H1 (cell line): ENCODE measurements at regions not wholly inside any gene's neighbourhood (a gene's known extent, or its start where the extent isn't known, plus 50 kb on each side); places are given as distances from the start of the nearest gene placed in this dataset.

ENCODE experiments used
- CTCF ChIA-PET: fragments of 300-600 bp; sonication (Branson Sonifier 250); formaldehyde crosslinking; loops from one replicate; lab custom pipeline; 2021; ENCODE audit not compliant: partially characterized antibody; lab: Charles Lee
- POLR2A ChIA-PET: fragments of 300-600 bp; sonication (Branson Sonifier 250); formaldehyde crosslinking; loops from one replicate; lab custom pipeline; 2021; ENCODE audit warnings: inconsistent platforms; ENCODE audit not compliant: partially characterized antibody; lab: Charles Lee
- DNase-seq, 2 experiments: peaks; one replicate each; pipeline versions ENCODE4 v3.0.0 to v3.0.0-alpha.2; 2010 to 2022; ENCODE audit warnings: low spot score in 2 of 2, low read depth in 1 of 2, mixed read lengths in 1 of 2
- FAIRE-seq: peaks from 2 replicates; lab custom pipeline; 2011; peaks lifted over from hg19 to GRCh38; lab: Jason Lieb, UNC
- H2AFZ ChIP-seq: 2 replicates; pipeline ENCODE4 v1.8.1; 2012; ENCODE audit warnings: low read length, inconsistent platforms
- H2AK5ac ChIP-seq: 2 replicates; pipeline ENCODE4 v1.6.1; 2013; ENCODE audit warnings: low read depth, low read length
- H2BK120ac ChIP-seq: replicated peaks from 2 replicates; pipeline ENCODE3; 2013; ENCODE audit warnings: low read depth, low read length, inconsistent platforms
- H2BK12ac ChIP-seq: 2 replicates; pipeline ENCODE4 v1.6.1; 2013; ENCODE audit warnings: low read depth, low read length
- H2BK15ac ChIP-seq: 2 replicates; pipeline ENCODE4 v1.6.1; 2013; ENCODE audit warnings: low read length
- H2BK20ac ChIP-seq: 2 replicates; pipeline ENCODE4 v1.6.1; 2013; ENCODE audit warnings: low read length
- H2BK5ac ChIP-seq: 2 replicates; pipeline ENCODE4 v1.6.1; 2013; ENCODE audit warnings: low read depth, low read length
- H3K14ac ChIP-seq: 2 replicates; pipeline ENCODE4 v1.6.1; 2013; ENCODE audit warnings: inconsistent platforms; ENCODE audit not compliant: insufficient read length
- H3K18ac ChIP-seq: 2 replicates; pipeline ENCODE4 v1.6.1; 2013; ENCODE audit warnings: low read length; ENCODE audit errors: extremely low read depth
- H3K23ac ChIP-seq: 2 replicates; pipeline ENCODE4 v1.6.1; 2013; ENCODE audit warnings: inconsistent platforms; ENCODE audit not compliant: insufficient read length
- H3K23me2 ChIP-seq: 2 replicates; pipeline ENCODE4 v1.6.1; 2013; ENCODE audit warnings: low read depth, low read length
- H3K27ac ChIP-seq: 2 replicates; pipeline ENCODE4 v1.6.1; 2011; ENCODE audit warnings: low read depth, low read length, inconsistent platforms
- H3K27me3 ChIP-seq, 4 experiments: replicated peaks in 1 of 4; 1 replicate in 1 of 4; 2 replicates in 3 of 4; pipeline versions ENCODE4 v1.6.1 to v1.8.1; 2011 to 2013; ENCODE audit warnings: low read length in 3 of 4, mild to moderate bottlenecking in 3 of 4, inconsistent platforms in 2 of 4, mixed read lengths in 2 of 4, moderate library complexity in 1 of 4; ENCODE audit not compliant: control insufficient read depth in 3 of 4, insufficient read depth in 3 of 4; ENCODE audit errors: extremely low read depth in 1 of 4
- H3K36me3 ChIP-seq, 4 experiments: 2 replicates each; pipeline versions ENCODE4 v1.6.1 to v1.8.1; 2011 to 2013; ENCODE audit warnings: mild to moderate bottlenecking in 4 of 4, low read length in 3 of 4, moderate library complexity in 2 of 4, control low read depth in 1 of 4, inconsistent platforms in 1 of 4; ENCODE audit not compliant: insufficient read depth in 4 of 4, control insufficient read depth in 2 of 4
- H3K4ac ChIP-seq: replicated peaks from 2 replicates; pipeline ENCODE3; 2013; ENCODE audit warnings: low read length, low read depth, mixed read lengths, inconsistent platforms; ENCODE audit not compliant: insufficient read length
- H3K4me1 ChIP-seq, 4 experiments: replicated peaks in 1 of 4; 1 replicate in 1 of 4; 2 replicates in 3 of 4; pipeline versions ENCODE4 v1.6.1 to v1.8.1; 2011 to 2013; ENCODE audit warnings: low read length in 3 of 4, inconsistent platforms in 2 of 4, mixed read lengths in 1 of 4; ENCODE audit not compliant: insufficient read depth in 4 of 4, control insufficient read depth in 3 of 4
- H3K4me2 ChIP-seq, 2 experiments: 2 replicates each; pipeline versions ENCODE4 v1.6.1 to v1.8.1; 2011 to 2013; ENCODE audit warnings: low read depth in 2 of 2, low read length in 2 of 2, control low read depth in 1 of 2, inconsistent platforms in 1 of 2, mild to moderate bottlenecking in 1 of 2; ENCODE audit not compliant: insufficient read depth in 1 of 2
- H3K4me3 ChIP-seq, 4 experiments: fragments of 200-600, 300-600 bp in 1 of 4; sonication (generic), shearing (Covaris generic), sonication (Bioruptor Twin) in 1 of 4; 2 replicates each; pipeline versions ENCODE4 v1.5.1 to v1.8.1; 2011 to 2016; ENCODE audit warnings: low read length in 4 of 4, low read depth in 3 of 4, control low read depth in 2 of 4, inconsistent platforms in 2 of 4, mild to moderate bottlenecking in 2 of 4, mixed read lengths in 1 of 4, moderate library complexity in 1 of 4; ENCODE audit not compliant: insufficient read depth in 2 of 4; ENCODE audit errors: extremely low read depth in 1 of 4
- H3K56ac ChIP-seq: replicated peaks from 2 replicates; pipeline ENCODE3; 2013; ENCODE audit warnings: low read depth, mild to moderate bottlenecking, mixed read lengths, low read length, inconsistent platforms; ENCODE audit not compliant: insufficient read length
- H3K79me1 ChIP-seq: 2 replicates; pipeline ENCODE4 v1.6.1; 2013; ENCODE audit warnings: low read depth, low read length, control low read depth
- H3K79me2 ChIP-seq, 2 experiments: 2 replicates each; pipeline versions ENCODE4 v1.6.1 to v1.8.1; 2012 to 2013; ENCODE audit warnings: low read length in 2 of 2, mild to moderate bottlenecking in 2 of 2, inconsistent platforms in 1 of 2; ENCODE audit not compliant: insufficient read depth in 2 of 2, control insufficient read depth in 1 of 2
- H3K9ac ChIP-seq, 4 experiments: replicated peaks in 1 of 4; 1 replicate in 1 of 4; 2 replicates in 3 of 4; pipeline versions ENCODE4 v1.6.1 to v1.8.1; 2011 to 2013; ENCODE audit warnings: low read depth in 3 of 4, low read length in 3 of 4, control low read depth in 2 of 4, mild to moderate bottlenecking in 2 of 4, moderate library complexity in 2 of 4, inconsistent platforms in 1 of 4; ENCODE audit errors: extremely low read depth in 1 of 4
- H3K9me3 ChIP-seq, 2 experiments: 2 replicates each; pipeline versions ENCODE4 v1.6.1 to v1.8.1; 2012 to 2013; ENCODE audit warnings: mild to moderate bottlenecking in 2 of 2, moderate library complexity in 2 of 2, control low read depth in 1 of 2, inconsistent platforms in 1 of 2, low read depth in 1 of 2, low read length in 1 of 2, mixed read lengths in 1 of 2; ENCODE audit not compliant: insufficient read depth in 2 of 2
- H4K20me1 ChIP-seq, 2 experiments: replicated peaks in 1 of 2; 2 replicates each; pipeline versions ENCODE3 to v1.8.1; 2011 to 2013; ENCODE audit warnings: inconsistent platforms in 2 of 2, low read length in 2 of 2, mild to moderate bottlenecking in 1 of 2; ENCODE audit not compliant: insufficient read depth in 2 of 2, control insufficient read depth in 1 of 2
- H4K5ac ChIP-seq: 2 replicates; pipeline ENCODE4 v1.6.1; 2013; ENCODE audit warnings: low read length, low read depth, mixed read lengths, inconsistent platforms; ENCODE audit not compliant: insufficient read length
- H4K8ac ChIP-seq: 2 replicates; pipeline ENCODE4 v1.8.0; 2013; ENCODE audit warnings: mild to moderate bottlenecking, moderate library complexity, low read length, inconsistent platforms; ENCODE audit not compliant: insufficient read depth; ENCODE audit errors: extremely low read depth
- H4K91ac ChIP-seq: replicated peaks from 2 replicates; pipeline ENCODE3; 2013; ENCODE audit warnings: low read length, mixed read lengths, inconsistent platforms; ENCODE audit not compliant: insufficient read length
- BACH1 ChIP-seq: IDR thresholded peaks from 2 replicates; pipeline ENCODE4 v1.6.1; 2012; ENCODE audit warnings: low read length, improper control_type of control experiment
- CTBP2 ChIP-seq: IDR thresholded peaks from 2 replicates; pipeline ENCODE4 v1.7.0; 2011; ENCODE audit warnings: borderline replicate concordance, mild to moderate bottlenecking, moderate library complexity, mixed read lengths, low read length; ENCODE audit not compliant: insufficient read depth, insufficient read length
- HDAC6 ChIP-seq: IDR thresholded peaks from one replicate; pipeline ENCODE4 v1.7.1; 2012; ENCODE audit warnings: low read depth, mild to moderate bottlenecking, inconsistent platforms, low read length, moderate library complexity
- KDM1A ChIP-seq: fragments of 200-600, 300-600 bp; sonication (generic); IDR thresholded peaks from 2 replicates; pipeline ENCODE4 v1.7.1; 2016; ENCODE audit warnings: mild to moderate bottlenecking, low read length, borderline replicate concordance
- KDM5A ChIP-seq: fragments of 200-600 bp; IDR thresholded peaks from 2 replicates; pipeline ENCODE4 v1.7.1; 2012; ENCODE audit warnings: mild to moderate bottlenecking, low read length, inconsistent platforms, mixed read lengths
- PHF8 ChIP-seq: fragments of 200-600 bp; sonication (generic); conservative IDR thresholded peaks from 2 replicates; pipeline ENCODE4 v1.7.1; 2012; ENCODE audit warnings: low read depth, mild to moderate bottlenecking, inconsistent platforms, low read length, moderate library complexity
- POLR2A ChIP-seq, 2 experiments: IDR thresholded peaks; 1 replicate in 1 of 2; 2 replicates in 1 of 2; pipeline ENCODE4 v1.6.1; 2011; ENCODE audit warnings: low read depth in 2 of 2, low read length in 2 of 2, mild to moderate bottlenecking in 2 of 2; ENCODE audit errors: control extremely low read depth in 1 of 2
- RAD21 ChIP-seq, 2 experiments: IDR thresholded peaks in 1 of 2; conservative IDR thresholded peaks in 1 of 2; 2 replicates each; pipeline ENCODE4 v1.6.1; 2011; ENCODE audit warnings: low read depth in 2 of 2, low read length in 2 of 2, improper control_type of control experiment in 1 of 2, inconsistent platforms in 1 of 2, mild to moderate bottlenecking in 1 of 2, moderate library complexity in 1 of 2
- RNF2 ChIP-seq: fragments of 200-900, 300-1000 bp; sonication (generic); IDR thresholded peaks from 2 replicates; pipeline ENCODE4 v1.7.1; 2016; ENCODE audit warnings: borderline replicate concordance, low read depth, mild to moderate bottlenecking, antibody characterized with exemption, low read length; ENCODE audit not compliant: poor library complexity, severe bottlenecking; ENCODE audit errors: missing control alignments
- SAP30 ChIP-seq: fragments of 300-600 bp; sonication (generic); IDR thresholded peaks from 2 replicates; pipeline ENCODE4 v1.7.1; 2012; ENCODE audit warnings: low read length, moderate library complexity, mild to moderate bottlenecking, inconsistent platforms; ENCODE audit not compliant: insufficient read depth, insufficient replicate concordance
- SIRT6 ChIP-seq: IDR thresholded peaks from one replicate; pipeline ENCODE4 v1.7.1; 2012; ENCODE audit warnings: low read length, inconsistent platforms
- SIX5 ChIP-seq: IDR thresholded peaks from 2 replicates; pipeline ENCODE4 v1.6.1; 2011; ENCODE audit warnings: mild to moderate bottlenecking, low read depth, low read length
- SP1 ChIP-seq: IDR thresholded peaks from 2 replicates; pipeline ENCODE4 v1.6.1; 2011; ENCODE audit warnings: low read depth, low read length
- SP4 ChIP-seq: IDR thresholded peaks from 2 replicates; pipeline ENCODE4 v1.6.1; 2012; ENCODE audit warnings: low read length, inconsistent platforms
- TAF7 ChIP-seq: optimal IDR thresholded peaks from 2 replicates; pipeline ENCODE3; 2011; ENCODE audit warnings: low read depth, mild to moderate bottlenecking, inconsistent platforms, low read length, moderate library complexity, borderline replicate concordance
- TF ChIP-seq, protein P1 (sequence below): IDR thresholded peaks from 2 replicates; pipeline ENCODE4 v1.6.1; 2012; ENCODE audit warnings: inconsistent platforms

DNA sequence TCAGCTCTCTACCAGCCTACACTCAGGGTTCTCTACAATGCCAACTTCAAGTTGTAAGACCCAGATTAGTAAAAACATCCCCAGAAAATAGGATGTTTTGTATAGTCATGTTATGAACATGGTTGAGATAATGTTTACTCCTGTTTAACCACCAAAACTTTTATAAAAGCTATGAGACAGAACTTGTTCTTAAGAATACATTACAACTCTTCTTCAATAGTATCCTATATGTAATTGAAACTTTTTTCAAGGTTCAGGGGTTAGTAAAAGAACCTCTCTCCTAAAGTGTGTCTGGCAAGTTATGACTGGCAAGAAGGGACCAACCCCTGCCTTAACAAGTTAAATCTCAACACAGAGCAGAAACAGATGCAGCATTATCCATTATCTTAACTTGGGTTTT is 118.8 kb upstream of the STK17B start:
- Histone ChIP-seq H4K8ac (no peak overlapping the region), H2BK15ac (no peak overlapping the region), H2BK5ac (no peak overlapping the region), H2AK5ac (no peak overlapping the region), H3K14ac (no peak overlapping the region), H3K23ac (no peak overlapping the region), H2AFZ (no peak overlapping the region), H4K91ac (no peak overlapping the region), H2BK120ac (no peak overlapping the region), H3K79me1 (no peaks in the 10 kb centered on the region), H2BK20ac (no peak overlapping the region), H3K79me2 (no peaks in the 10 kb centered on the region), H3K9me3 (no peaks in the 10 kb centered on the region), H3K9ac (no peak overlapping the region), H3K4me1 (no peaks in the 10 kb centered on the region), H3K4me3 (no peak overlapping the region), H3K18ac (no peak overlapping the region), H3K23me2 (no peaks in the 10 kb centered on the region), H3K36me3 (no peaks in the 10 kb centered on the region), H3K27me3 (no peaks in the 10 kb centered on the region), H3K56ac (no peak overlapping the region), H4K5ac (no peak overlapping the region), H3K4me2 (no peak overlapping the region), H4K20me1 (no peaks in the 10 kb centered on the region), H2BK12ac (no peak overlapping the region), H3K27ac (no peak overlapping the region), H3K4ac (no peak overlapping the region)
- DNase-seq (no peak), FAIRE-seq (no peak)
- CTCF ChIA-PET: interaction anchor here (0.7 to 3.2 kb wide), 7 partner anchors 8 to 274 kb away, joined by 3 to 12 read pairs (median 3); no protein-coding TSS in a partner anchor
- POLR2A ChIA-PET: no interaction called here
- TF ChIP-seq KDM1A (no peak), RNF2 (no peak), CTBP2 (no peak), KDM5A (no peak), PHF8 (no peak), SP4 (no peak), HDAC6 (no peak), SP1 (no peak), BACH1 (no peak), SIX5 (no peak), SIRT6 (no peak), POLR2A (IDR thresholded peaks at IDR 0.05; ENCODE audit: control extremely low read depth in 1 of 2, low read depth in 2 of 2, low read length in 2 of 2) (no peak), TAF7 (no peak), SAP30 (no peak), RAD21 (IDR thresholded peaks at IDR 0.05 in 1 of 2, conservative IDR thresholded peaks at IDR 0.05 in 1 of 2; ENCODE audit: low read depth in 2 of 2, low read length in 2 of 2) (no peak)
- TF ChIP-seq, protein P1, sequence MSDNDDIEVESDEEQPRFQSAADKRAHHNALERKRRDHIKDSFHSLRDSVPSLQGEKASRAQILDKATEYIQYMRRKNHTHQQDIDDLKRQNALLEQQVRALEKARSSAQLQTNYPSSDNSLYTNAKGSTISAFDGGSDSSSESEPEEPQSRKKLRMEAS: no peak
